ENCODE measurements at regions not wholly inside any gene's neighbourhood (a gene's known extent, or its start where the extent isn't known, plus 50 kb on each side); places are given as distances from the start of the nearest gene placed in this dataset.

DNA sequence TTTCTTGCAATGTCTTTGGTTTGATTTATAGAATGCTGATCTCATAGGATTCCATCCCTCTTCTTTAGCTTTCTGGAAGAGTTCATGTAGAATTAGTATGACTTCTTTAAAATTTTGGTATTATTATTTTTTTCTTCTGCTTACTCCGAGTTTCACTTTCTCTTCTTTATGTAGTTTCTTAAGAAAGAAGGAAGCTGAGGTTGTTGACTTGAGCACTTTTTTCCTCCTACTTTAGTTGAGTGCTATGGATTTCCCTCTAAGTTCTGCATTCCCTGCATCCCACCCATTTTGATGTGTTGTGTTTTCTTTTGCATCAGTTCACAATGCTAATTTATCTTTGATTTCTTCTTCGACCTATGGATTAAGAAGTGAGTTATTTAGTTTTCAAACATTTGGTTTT lies 78.9 kb upstream of the SPRED2 start:
- DNase-seq: no peak

GRCh38 chr2:65508225-65508624 lies 75.8 kb upstream of the SPRED2 start:
- no peak for DNase-seq

GRCh38 chr2:65507102-65508069 lies 75.0 kb upstream of the SPRED2 start:
- no peak for DNase-seq

GRCh38 chr2:65504814-65505697 lies 72.7 kb upstream of the SPRED2 start:
- DNase-seq: no peak

DNA sequence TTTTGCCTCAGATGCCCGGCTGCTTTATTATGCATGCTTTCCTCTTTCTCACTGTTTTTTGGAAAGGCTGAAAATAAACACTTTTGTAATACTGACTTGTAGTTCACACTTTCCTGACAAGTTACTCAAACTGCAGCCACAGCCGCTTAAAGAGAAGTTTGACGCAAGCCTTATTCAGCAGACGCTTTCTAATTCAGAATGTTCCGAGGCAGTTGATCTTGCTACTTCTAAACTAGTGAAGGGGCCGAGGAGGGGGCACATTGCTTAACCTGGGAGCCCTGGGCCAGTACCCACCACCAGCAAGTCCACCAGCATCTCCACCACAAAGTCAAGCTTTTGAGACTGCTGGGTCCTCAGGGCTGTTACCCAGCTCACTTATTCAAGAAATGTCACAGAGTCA lies 71.8 kb upstream of the SPRED2 start:
- DNase-seq: no peak

GRCh38 chr2:65503746-65504145 lies 71.3 kb upstream of the SPRED2 start:
- DNase-seq: no peak

GRCh38 chr2:65501836-65502235 lies 69.4 kb upstream of the SPRED2 start:
- no peak for DNase-seq

- no peak for DNase-seq
These were observed 68.7 kb upstream of the SPRED2 start for GRCh38 chr2:65501074-65501473.

DNA sequence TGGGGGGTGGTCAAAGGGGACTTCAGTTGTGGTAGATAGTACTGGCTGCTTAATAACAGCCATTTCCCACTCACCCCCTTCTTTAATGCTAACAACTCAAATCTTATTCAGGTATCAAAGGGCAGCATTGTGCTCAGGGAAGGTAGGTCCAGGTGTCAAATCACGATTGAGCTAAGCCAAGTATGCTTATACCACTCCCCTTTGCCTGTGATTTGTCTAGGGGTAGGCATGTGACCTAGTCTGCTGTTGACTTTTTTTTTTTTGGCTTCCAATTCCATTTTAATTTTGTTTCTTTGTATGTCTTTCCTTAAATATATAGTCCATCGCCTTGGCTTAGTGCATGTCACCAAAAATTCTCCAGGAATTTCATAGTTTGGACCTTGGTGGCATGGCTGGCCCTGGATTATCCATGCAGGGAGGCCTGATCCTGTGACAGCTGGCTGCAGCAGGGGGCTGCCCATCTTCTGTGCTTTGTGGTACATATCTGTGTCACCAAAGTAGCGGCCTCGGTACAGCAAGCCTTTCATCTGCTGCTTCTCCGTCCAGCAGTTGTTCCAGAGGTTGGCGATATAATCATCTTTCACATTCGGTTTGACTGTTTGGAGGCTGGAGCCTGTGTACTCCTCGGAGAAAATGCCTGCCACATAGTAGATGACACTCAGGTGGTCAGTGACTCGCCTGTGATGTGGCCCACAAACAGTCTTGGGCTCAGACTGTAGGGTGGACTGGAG lies 68.1 kb upstream of the SPRED2 start:
- no peak for DNase-seq

GRCh38 chr2:65499216-65499615 lies 66.8 kb upstream of the SPRED2 start:
- DNase-seq: no peak

DNA sequence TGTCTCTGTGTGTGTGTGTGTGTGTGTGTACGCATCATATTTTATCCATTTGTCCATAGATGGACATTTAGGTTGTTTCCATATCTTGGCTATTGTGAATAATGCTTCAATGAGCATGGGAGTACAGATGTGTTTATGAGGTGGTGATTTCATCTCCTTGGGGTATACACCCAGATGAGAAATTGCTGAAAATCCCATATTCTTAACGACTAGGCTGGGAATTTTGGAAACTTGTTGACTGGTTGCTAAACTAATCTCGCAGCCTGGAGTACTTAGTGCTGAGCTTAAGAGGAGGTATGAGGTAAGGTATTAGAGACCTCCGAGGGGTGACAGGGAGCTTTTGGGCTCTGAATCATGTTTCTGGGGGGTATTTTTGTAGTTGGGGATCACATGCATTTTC lies 66.0 kb upstream of the SPRED2 start:
- no peak for DNase-seq

- DNase-seq: no peak
These were observed 63.0 kb upstream of the SPRED2 start for GRCh38 chr2:65495251-65495877.

GRCh38 chr2:65494078-65494477 lies 61.7 kb upstream of the SPRED2 start:
- no peak for DNase-seq

- no peak for DNase-seq
These were observed 59.0 kb upstream of the SPRED2 start for GRCh38 chr2:65491381-65491905.

GRCh38 chr2:65490222-65490621 lies 57.8 kb upstream of the SPRED2 start:
- no peak for DNase-seq

- no peak for DNase-seq
These were observed 56.9 kb upstream of the SPRED2 start for GRCh38 chr2:65489269-65489668.

DNA sequence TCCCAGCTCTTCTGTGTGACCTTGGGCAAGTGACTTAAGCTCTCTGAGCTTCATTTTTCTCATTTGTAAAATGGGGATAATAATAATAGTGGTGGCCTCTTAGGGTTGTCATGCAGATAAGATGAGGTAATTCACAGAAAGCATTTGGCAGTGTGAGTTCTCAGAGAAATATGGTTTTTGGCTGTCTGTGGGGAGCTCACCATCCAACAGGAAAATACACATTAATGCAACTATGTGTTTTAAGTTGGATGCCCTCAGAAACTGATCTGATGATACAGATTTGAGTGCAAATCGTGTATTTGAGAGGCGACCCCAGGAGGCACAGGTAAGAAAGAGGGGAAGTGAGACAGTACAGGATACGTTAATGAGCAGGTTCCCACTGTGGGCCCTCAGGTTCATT lies 56.1 kb upstream of the SPRED2 start:
- DNase-seq: no peak

- no peak for DNase-seq
These were observed 55.0 kb upstream of the SPRED2 start for GRCh38 chr2:65487404-65487803.

DNA sequence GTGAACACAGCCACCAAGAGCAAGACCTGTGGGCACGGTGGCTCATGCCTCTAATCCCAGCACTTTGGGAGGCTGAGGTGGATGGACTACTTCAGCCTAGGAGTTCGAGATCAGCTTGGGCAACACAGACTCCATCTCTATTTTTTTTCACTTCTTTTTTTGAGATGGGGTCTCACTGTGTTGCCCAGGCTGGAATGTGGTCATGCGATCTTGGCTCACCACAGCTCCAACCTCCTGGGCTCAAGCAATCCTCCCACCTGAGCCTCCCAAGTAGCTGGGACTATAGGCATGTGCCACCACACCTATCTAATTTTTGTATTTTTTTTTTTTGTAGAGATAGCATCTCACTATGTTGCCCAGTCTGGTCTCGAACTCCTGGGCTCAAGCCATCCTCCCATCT lies 54.4 kb upstream of the SPRED2 start:
- DNase-seq: no peak

GRCh38 chr2:65486282-65486681 lies 53.9 kb upstream of the SPRED2 start:
- no peak for DNase-seq

- DNase-seq: no peak
These were observed 53.4 kb upstream of the SPRED2 start for GRCh38 chr2:65485839-65486238.

DNA sequence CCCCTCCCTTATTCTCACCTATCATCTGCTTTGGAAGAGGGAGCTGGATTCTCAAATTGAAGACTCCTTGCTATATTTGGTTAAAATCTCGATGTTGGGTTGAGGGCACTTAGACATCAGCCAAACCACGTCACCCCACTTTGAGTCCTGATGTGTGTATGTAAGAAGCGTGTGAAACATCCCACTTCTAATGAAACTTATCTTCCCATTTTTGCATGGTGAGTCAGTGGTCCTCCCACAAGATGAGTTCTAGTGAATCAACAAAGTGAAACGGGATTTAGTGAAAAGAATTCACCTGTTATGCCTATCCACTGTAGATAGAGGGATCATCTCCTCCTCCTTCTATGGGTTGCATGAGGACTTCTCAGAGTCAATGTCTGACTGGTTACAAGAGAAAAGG lies 51.4 kb upstream of the SPRED2 start:
- no peak for DNase-seq

Measured in stimulated activated CD4-positive, alpha-beta T cell treated with anti-CD3 and anti-CD28 coated beads, Interleukin-4, amount 100 ng/mL, for 24 hours (primary cell).